Hematopoietic multipotent progenitor cell treated with erythropoietin and hydrocortisone succinate and interleukin-3 and kit ligand, for 8 days (in vitro differentiated cells): ENCODE measurements at regions not wholly inside any gene's neighbourhood (a gene's known extent, or its start where the extent isn't known, plus 50 kb on each side); places are given as distances from the start of the nearest gene placed in this dataset.
A peak's percentile ranks its signal among the peaks of the same experiment; 100 is the strongest.

Experiments used
- DNase-seq: peaks from one replicate; pipeline ENCODE4 v3.0.0-alpha.2; 2015

DNA sequence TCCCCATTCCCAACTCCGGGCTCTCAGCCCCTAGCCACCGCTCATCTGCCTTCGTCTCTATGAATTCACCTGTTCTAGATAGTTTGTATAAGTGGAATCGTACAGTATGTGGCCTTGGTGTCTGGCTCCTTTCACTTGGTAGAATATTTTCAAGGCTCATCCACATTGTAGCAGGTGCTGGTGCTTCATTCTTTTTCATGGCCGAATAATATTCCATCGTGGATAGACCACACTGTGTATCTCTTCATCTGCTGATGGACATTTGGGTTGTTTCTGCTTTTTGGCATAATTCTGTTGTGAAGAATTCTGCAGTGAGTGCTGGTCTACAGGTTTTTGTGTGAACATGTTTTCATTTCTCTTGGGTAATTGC lies 324.2 kb downstream of the SEC14L1 start:
- DNase-seq = no peak

DNA sequence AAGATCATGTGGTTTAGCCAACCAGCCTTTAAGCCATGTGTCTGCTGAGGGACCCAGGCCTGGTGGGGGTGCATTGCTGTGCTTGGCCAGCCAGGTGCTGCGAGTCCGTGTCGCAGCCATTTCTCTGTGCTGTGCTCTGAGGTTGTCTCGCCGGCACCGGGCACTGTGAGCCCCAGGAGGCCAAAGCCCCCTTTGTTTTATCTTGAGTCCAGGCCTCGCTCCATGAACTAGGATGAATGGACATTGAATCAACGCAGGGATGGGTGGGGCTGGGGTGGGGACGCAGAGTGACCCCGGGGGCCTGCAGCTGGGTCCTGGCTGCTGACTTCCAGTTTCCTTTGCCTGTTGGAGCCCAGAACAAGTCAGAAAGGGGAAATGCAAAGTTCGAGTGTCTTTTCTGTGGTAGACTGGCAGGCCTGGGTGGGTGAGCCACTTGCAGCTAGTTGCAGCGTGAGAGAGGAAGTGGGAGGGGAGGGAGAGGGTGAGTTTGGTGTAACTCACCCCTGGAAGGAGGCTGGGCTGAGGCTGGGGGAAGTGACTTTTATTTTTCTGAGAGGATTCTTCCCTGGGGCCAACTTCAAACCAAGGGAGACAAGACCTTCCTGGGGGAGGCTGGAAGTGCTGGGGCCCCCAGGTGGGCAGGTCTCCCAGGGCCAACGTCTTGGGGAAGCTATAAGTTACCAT lies 324.7 kb downstream of the SEC14L1 start:
- peak; percentile 57 for DNase-seq

DNA sequence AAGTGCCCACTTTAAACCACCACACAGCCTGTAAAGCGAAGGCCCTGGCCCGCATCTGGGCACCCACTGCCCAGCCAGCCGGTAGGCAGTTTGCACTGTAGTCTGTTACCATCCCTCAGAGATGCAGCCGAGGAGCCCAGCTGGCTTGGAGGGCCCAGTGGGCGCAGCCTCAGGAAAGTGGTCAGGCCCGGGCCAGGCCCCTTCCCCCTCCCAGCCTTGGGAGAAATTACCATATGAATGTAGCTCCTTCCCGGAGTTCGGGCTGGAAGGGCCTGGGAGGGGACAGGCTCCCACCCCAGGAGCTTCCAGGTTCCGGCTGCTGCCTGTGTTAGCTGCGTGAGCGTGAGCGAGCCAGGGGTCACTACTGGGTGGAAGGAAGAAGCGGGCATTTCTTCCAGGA lies 325.4 kb downstream of the SEC14L1 start:
- DNase-seq = no peak

DNA sequence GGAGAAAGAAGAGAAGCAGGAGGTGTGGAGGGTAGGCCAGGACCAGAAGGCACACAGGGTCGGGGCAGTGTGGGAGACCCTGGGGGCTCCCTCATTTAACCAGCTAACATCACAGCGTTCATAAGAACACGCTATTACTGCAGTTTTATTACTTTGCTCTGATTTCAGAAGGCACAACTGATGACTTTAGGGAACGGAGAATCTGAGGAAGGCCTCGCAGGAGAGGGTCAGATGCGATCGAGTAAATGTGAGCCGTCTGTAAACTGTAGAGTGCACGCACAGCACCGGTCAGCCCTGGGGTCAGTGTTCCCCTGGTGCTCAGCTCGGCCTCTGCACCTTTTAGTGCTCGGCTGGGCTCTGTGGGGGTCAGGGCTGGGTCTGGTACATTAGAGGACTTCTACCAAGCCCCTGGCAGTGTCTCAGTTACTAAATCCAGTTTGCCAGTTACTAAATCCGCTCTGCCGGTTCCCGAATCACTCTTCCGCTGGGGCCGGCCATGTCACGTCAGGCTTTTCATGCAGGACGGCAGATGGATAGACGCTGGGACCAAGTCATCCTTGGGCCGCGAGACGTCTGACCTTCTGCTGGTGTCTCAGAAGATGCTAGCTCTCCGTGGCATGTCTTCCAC lies 325.9 kb downstream of the SEC14L1 start:
- DNase-seq = no peak

DNA sequence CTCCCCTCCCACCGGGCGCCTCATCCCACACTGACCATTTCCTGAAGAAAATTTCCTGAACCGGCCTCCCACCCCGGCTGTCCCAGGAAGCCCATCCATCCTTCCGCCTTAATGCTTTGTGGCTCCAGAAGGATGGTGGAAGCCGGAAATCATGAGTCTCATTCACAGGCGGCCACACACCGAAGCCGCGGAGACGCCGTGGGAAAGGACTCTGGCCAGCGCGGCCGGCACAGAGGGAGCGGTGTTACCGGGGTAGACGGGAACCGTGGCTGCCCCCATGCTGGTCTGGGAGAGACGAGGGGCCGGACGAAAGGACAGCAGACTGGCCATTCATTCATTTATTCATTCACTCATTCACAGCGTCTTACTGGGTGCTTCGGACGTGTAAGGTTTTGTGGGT lies 326.8 kb downstream of the SEC14L1 start:
- no peak for DNase-seq

DNA sequence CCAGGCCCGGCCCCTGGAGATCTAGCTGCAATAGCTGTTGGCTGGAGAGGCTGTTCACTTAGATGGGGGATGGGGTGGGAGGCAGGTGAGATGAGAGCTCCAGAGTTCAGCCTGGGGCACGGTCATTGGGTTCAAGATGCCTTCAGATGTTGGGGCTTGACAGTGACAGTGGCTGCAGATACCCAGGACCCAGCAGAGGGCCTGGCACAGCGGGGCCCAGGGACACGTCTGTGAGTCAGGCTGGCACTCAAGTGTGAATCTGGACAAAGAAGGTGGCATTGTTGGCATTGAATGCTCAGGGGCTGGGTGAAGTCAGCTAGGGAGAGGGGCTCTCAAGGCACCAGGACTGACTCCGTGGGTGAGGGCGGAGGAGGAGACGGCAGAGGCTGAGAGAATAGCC lies 328.1 kb downstream of the SEC14L1 start:
- DNase-seq = no peak

DNA sequence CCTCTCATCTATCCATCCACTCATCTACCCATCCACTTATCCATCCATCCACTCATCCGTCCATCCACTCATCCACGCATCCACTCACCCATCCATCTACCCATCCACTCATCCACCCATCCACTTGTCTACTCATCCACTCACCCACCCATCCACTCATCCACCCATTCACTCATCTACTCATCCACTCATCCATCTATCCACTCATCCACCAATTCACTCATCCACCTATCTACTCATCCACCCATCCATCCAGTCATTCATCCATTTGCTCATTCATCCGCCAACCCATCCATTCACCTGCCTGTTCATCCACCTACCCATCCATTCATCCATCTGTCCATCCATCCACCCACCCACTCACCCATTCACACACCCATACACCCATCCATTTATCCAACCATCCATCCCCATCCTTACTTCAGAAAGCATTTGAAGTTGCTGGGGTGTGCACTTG lies 329.6 kb downstream of the SEC14L1 start:
- DNase-seq = no peak

DNA sequence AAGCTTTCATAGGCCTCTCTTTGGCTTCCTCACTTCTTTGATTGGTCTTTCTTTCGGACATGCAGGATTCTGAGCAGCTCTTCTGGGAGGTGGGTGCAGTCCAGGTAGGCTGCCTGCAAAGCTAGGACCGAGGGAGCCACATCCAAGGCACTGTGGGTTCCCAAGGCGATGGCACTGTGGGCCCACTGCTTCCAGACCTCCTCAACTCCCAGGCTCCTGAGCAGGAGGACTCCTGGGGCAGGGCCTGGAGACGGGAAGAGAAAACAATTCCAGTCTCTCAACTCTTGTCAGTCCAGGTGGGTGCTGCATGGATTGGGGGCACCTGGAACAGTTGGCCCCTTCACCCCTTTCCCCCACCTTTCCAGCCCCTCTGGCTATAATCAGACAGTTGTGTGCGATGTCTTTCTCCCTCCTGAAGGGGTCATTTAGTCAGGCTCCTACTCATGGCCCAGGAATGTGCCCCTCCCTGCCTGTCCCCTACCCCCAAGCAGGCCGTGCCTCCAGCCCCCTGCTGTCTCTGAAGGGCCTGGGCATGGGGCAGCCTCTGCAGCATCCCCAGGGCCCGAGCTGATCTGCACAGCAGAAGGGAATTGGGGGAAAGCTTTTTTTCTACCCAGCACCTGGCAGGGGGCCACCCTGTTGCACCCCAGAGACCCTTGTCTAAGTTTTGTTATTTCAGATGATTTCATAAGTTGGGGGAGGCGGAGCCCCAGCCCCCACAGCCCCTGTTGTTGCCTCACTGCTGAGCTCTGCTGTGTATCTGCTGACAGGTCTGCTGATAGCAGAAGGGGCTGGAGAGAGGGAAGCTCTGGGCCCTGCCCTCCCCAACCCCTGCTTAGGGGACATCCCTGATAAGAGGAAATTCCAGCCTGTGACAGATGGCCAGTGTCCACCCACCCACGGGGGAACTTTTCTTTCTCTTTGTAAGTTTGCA lies 330.3 kb downstream of the SEC14L1 start:
- DNase-seq = no peak

DNA sequence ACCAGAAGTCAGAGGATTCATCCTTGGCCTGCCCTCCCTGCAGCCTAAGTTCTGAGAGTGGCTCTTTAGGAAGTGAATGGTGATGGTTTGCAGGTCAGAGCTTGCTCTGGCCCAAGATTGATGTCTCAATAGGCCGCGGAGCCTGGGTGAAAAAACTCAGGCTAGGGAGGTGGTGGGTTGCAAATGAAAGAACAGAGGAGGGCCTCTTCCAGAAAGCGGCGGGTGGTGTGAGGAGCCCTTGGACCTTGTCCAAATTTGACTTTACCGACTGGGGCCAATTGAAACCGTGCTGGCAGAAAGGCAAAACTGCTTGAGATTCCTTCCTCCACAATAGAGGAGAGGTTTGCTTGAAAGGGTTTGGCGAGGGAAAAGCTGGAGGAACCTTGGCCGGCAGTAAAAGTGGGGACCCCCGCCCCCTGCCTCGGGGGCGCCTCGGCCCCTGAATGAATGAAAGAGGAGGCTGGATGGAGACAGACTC lies 331.3 kb downstream of the SEC14L1 start:
- DNase-seq = no peak

DNA sequence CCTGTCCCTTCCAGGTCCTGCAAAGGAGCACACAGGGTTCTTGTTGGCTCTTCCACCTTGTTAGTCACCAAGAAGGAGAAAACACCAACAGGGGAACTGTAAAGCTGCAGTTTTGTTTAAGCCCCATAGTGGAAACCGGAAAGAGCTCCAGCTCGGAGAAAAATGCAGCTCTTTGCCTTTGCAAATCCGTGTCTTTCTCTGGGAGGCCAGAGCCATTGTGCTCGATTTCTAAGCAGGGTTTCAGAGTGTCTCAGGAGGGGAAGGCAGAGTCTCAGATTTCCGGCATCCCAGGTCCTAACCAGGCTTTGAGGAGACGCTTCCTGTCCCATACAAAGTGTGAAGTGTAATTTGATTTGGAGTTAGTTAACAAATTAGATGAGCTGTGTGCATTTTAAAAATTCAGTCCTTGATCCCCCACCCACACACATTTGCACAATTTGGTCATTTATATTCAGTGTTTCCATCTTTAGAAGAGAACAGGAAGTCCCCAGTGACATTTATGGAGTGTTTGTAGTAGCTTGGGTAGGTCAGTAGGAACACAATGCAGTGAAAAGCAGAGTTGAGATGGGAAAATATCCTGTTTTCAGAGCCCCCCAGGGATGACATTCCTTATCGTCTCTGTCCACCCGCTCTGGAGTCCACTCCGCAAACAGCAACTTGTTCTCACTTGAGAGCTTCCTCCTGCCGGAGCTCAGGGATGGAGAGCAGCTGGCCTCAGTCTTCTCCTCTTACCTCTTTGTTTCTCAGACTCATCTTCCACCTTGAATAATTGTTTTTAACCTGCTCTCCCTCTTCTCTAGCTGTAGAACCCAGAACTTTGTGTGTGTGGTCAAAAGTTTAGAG lies 331.9 kb downstream of the SEC14L1 start:
- no peak for DNase-seq

DNA sequence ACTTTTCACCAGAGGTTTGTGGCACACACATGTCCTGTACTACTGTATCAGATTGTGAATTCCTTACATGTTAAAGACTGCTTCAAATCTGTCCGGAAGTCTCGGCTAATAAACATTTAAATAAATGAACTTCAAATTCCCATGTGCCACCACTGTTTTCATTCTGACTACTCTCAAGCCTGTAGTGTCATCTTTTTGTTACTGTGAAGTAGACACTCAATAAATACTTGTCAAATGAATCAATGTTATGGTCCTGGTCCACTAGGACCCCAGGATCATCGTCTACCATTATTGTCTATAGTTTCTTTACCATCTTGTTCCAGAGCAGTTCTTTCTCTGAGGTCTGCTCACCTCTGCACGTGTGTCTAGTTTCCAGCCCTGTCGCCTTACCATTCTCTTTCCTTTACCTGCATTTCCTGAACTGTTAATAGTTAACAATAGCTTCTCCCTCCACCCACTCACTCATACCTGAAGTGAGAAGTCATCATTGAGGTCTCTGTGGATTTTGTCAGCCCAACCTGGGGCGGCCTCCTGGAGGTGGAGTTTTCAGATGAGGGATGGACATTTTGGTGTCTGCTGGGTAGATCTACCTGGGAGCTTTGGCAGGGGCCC lies 333.0 kb downstream of the SEC14L1 start:
- no peak for DNase-seq

DNA sequence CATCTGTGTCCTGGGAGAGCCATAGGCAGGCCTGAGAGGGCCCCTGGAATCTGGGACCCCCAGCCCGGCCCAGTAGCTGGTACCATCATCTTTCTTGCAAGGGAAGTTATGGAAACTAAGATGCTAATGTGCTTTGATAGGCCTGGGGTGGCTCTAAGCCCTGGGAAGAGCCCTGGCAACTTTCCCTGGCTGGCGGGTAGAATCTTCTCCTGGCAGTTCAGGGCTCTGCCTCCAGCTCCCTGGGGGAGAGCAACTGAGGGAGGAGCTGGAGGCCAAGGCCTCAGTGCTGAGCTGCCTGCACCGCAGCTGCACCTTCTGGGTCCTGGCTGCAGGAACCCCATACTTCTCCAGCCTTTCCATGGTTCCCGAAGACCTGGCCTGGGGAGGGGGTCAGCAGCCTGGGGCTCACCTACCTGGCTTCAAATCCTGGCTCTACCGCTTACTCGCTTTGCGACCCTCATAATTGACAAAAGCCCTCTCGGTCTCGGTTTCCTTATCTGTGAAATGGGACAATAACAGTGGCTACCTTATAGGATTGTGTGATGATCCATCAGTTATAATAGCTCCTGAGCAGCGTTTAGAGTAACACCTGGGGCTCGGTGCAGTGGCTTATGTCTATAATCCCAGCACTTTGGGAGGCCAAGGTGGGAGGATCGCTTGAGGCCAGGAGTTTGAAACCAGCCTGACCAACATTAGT lies 333.7 kb downstream of the SEC14L1 start:
- DNase-seq = no peak

DNA sequence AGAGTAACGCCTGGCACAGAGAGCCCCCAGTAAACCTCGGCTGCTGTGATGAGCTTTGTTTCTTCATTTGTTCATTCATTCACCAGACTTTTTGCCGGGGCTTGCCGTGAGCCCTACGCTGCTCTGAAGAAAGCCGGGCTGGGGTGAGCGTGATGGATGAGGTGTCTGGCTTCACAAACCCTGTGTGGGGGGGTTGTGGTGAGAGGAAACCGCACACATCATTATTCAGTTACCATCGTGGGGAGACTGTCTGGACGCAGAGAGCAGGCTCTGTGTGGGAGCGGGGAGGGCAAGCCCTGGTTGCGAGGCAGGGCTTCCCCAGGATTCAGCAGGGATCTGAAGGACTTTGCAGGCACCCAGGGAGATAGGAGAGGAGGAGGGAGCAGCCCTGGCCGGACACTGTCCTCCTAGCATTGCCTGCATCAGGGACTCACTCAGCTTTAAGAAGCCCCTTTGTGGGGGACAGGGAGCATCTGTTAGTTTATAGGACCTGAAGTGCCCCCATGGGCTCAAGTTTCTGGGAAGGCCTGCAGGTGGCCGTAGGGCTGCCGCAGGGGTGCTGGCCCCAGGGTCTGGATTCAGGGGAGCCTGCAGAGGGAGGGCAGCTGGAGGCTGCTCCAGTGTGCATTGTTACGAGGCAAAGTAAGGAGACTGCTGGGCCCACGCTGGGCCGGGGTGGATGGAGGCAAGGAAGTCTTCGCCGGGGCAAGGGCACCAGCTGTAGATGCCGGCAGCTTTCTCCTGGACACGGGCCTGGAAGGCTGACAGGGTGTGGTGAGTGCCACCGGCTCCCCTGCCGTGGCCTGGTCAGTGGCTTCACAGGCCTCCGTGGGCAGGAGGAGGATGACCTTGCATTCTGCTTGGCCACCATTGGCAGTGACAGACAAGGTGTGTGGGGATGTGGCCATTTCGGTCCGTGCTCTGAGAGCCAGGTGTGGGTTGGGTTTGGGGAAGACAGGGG lies 334.5 kb downstream of the SEC14L1 start:
- no peak for DNase-seq

DNA sequence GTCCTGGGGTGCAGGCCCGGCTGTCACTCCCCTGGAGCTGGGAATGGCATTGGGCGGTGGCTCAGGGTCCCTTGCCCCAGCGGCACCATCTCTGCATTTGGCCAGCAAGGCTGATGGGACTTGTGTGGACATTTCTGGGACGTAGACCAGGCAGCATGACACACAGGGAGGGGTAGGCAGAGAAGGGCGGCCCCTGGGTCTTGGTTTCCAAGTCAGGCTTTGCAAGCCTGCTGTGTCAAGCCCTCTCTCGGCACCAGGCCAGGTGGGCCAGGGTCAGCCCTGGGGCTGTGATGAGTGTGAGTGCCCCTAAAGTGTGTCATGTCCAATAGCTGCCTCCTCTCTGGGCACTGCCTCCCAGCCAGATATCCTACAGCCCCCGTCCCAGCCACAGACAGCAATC lies 335.2 kb downstream of the SEC14L1 start:
- DNase-seq = no peak

DNA sequence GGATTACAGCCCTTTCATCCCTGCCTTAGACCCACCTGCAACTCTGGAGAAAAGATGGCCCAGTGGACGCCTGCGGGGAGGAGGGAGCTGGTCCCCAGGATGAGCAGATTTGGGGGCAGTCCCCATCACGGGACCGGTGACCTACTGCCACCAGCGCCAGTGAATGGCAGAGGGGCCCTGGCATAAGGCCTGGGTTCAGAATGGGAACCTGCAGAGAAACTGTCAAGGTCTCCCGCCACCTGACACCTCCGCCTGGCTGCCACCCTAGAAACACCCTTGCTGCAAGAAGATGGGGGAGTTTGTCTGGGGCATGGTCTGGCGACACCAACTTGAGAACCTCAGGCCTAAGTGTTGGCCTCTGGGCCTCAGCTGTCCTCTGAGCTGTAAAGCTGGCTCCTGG lies 335.7 kb downstream of the SEC14L1 start:
- no peak for DNase-seq

DNA sequence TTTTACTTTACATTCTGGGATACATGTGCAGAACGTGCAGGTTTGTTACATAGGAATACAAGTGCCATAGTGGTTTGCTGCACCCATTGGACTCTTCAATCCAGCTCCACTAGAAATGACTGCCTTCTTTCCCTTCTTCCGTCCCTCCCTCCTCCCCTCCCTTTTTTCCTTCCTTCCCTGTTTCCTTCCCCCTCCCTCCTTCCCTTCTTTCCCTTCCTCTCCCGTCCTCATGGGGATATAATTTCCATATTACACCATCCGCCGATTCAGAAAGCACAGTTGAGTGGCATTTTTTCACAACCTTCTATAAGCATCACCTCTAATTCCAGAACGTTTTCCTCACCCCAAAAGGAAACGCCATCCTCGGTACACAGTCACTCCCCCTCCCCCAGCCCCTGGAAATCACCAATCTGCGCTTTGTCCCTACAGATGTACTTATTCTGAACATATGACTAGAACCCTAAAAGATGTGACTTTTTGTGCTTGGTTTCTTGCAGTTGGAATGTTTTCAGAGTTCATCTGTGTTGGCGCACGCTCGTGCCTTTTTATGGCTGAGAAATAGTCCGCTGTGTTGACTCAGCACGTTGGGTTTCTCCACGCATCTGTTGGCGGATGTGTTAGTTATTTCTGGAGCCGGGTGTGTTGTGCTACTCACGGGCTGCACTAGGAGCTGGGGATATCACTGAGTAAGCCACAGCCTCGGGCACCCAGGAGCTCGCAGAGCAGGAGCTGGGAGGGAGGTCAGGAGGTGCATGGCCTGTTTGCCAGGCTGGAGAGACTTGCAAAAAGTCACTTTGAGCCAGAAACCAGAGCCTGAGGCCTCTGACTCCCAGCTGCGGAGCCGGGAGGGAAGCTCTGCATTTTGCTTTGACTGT lies 336.4 kb downstream of the SEC14L1 start:
- no peak for DNase-seq

DNA sequence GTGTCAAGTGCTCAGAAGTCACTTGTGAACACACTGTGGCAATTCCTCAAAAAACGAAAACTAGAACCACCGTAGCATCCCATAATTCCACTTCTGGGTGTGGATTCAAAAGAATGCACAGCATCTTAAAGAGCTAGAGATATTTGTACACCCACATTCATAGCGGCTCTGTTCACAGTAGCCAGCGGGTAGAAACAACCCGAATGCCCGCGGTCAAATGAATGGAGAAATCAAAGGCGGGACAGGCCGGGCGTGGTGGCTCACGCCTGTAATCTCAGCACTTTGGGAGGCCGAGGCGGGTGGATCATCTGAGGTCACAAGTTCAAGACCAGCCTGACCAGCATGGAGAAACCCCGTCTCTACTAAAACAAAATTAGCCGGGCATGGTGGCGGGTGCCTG lies 337.5 kb downstream of the SEC14L1 start:
- DNase-seq = no peak

DNA sequence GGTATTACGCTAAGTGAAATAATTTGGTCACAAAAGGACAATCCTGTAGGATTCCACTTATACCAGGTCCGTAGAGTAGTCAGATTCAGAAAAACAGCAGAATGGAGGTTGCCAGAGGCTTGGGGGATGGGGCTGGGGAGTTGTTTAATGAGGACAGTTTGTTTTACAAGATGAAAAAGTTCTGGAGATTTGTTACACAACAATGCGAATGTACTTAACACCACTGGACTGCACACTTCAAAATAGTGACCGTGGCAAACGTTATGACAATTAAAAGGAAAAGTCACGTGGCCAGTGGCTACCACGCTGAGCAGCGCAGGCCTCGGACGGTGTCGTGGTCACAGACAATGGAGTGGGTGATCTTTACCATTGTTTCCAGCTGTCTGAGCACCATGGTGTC lies 338.1 kb downstream of the SEC14L1 start:
- DNase-seq = no peak
